ENCODE measurements at regions not wholly inside any gene's neighbourhood (a gene's known extent, or its start where the extent isn't known, plus 50 kb on each side); places are given as distances from the start of the nearest gene placed in this dataset.
A peak's percentile ranks its signal among the peaks of the same experiment; 100 is the strongest.

GRCh38 chr10:53236941-53237340, 464.4 kb upstream of the MBL2 start:
- FAIRE-seq: no peak
- no peak for DNase-seq (ENCODE audit: insufficient read length, low spot score)
- TF ChIP-seq, protein P1, sequence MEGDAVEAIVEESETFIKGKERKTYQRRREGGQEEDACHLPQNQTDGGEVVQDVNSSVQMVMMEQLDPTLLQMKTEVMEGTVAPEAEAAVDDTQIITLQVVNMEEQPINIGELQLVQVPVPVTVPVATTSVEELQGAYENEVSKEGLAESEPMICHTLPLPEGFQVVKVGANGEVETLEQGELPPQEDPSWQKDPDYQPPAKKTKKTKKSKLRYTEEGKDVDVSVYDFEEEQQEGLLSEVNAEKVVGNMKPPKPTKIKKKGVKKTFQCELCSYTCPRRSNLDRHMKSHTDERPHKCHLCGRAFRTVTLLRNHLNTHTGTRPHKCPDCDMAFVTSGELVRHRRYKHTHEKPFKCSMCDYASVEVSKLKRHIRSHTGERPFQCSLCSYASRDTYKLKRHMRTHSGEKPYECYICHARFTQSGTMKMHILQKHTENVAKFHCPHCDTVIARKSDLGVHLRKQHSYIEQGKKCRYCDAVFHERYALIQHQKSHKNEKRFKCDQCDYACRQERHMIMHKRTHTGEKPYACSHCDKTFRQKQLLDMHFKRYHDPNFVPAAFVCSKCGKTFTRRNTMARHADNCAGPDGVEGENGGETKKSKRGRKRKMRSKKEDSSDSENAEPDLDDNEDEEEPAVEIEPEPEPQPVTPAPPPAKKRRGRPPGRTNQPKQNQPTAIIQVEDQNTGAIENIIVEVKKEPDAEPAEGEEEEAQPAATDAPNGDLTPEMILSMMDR (IDR thresholded peaks at IDR 0.05; ENCODE audit: insufficient read depth, missing control alignments): no peak

DNA sequence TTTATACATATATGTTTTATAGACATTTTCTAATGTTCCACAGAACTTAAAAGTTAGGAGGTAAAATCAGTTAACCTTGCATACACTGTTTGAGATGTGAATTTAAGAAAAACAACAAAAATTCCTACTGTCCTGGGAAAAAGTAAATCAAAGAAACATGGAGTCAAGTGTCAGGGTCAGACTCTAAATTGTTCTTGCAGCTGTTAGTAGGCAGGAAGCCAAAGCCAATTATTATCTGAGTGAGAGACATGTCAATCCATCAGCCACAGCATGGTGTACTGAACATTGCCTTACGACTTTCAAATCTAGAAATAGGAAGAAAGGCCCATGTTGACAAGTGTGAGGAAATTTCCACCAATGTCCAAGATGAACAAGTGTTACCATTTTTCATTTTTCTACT, 461.2 kb upstream of the MBL2 start:
- no peak for FAIRE-seq
- TF ChIP-seq, protein P1 (IDR thresholded peaks at IDR 0.05; ENCODE audit: insufficient read depth, missing control alignments): no peak
- no peak for DNase-seq (ENCODE audit: insufficient read length, low spot score)

GRCh38 chr10:53230651-53231050, 458.1 kb upstream of the MBL2 start:
- FAIRE-seq (no peak), DNase-seq (ENCODE audit: insufficient read length, low spot score) (no peak)
- TF ChIP-seq, protein P1 (IDR thresholded peaks at IDR 0.05; ENCODE audit: insufficient read depth, missing control alignments): no peak

GRCh38 chr10:53223851-53224250, 451.3 kb upstream of the MBL2 start:
- TF ChIP-seq, protein P1 (IDR thresholded peaks at IDR 0.05; ENCODE audit: insufficient read depth, missing control alignments): no peak
- FAIRE-seq: no peak
- no peak for DNase-seq (ENCODE audit: insufficient read length, low spot score)

- DNase-seq (ENCODE audit: insufficient read length, low spot score) (no peak), FAIRE-seq (no peak)
- TF ChIP-seq, protein P1 (IDR thresholded peaks at IDR 0.05; ENCODE audit: insufficient read depth, missing control alignments): no peak
Observed at GRCh38 chr10:53222806-53223205, 450.2 kb upstream of the MBL2 start.

GRCh38 chr10:53209944-53210611, 437.5 kb upstream of the MBL2 start:
- no peak for DNase-seq (ENCODE audit: insufficient read length, low spot score)
- peak; percentile 81 for FAIRE-seq
- TF ChIP-seq, protein P1 (IDR thresholded peaks at IDR 0.05; ENCODE audit: insufficient read depth, missing control alignments): peak; percentile 22

- FAIRE-seq: no peak
- TF ChIP-seq, protein P1 (IDR thresholded peaks at IDR 0.05; ENCODE audit: insufficient read depth, missing control alignments): no peak
- no peak for DNase-seq (ENCODE audit: insufficient read length, low spot score)
Observed at GRCh38 chr10:53183733-53184132, 411.1 kb upstream of the MBL2 start.
